GM21360 (cell line): ENCODE measurements at regions not wholly inside any gene's neighbourhood (a gene's known extent, or its start where the extent isn't known, plus 50 kb on each side); places are given as distances from the start of the nearest gene placed in this dataset.
A peak's percentile ranks its signal among the peaks of the same experiment; 100 is the strongest.

ENCODE experiments used
- ATAC-seq: cut with Tn5 transposase; IDR thresholded peaks from one replicate; pipeline ENCODE4 v1.9.1; 2021; ENCODE audit warnings: mild to moderate bottlenecking, moderate library complexity; ENCODE audit not compliant: unreplicated experiment

DNA sequence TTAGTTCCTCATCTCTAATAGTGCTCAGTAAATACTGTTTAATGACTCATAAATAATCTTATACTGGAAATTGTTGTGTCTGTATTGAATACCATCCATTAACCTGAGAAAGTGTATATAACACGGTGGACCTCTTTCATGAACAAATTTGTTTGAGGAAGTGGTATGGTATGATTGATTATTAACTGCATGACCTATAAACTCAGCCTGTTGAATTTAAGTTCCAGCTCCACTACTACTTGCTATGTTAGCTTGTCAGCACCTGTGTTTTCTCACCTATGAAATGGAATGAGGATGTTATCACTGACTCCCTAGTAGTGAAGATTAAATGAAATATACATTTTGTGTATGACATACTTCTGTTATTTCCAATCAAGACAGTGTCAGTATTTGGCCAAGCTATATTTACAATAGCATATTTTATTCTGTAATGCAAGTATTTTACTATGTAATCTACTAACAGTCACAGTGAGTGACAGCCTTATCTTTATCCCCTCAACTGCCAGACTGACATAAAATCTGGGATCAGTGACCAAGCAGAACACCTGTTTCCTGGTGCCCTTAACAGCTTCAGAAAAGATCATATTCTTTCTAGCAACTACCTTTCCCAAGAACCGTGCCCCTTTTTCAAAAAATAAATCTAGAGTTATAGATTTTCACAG is 77.3 kb upstream of the ITGA1 start:
- no peak for ATAC-seq

DNA sequence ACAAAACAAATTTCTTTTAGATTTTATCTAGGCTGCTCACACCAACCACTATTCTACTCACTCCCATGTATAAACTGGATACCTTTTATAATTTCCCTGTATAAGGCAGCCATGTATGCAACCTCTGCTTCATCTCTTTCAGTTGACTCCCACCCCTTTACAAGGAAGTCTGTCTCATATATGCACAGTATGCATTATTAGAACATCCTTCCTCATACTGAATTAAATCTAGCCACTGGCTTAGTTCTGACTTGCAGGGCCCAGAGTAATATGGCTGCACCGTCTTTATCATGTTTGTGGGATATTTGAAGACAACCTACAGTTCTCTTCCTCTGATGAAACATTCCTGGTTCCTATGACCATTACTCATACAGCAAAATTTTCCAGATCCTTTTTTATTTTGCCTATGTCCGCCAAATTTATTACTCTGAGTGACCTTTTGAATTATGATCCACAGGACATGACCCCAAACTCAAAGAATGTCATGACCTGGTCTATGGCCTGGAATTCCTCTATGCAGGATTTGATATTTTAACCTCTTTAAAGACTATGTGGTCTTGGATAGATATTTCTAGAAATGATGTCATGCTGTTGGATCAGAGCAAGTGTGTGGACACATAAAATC is 76.6 kb upstream of the ITGA1 start:
- no peak for ATAC-seq

DNA sequence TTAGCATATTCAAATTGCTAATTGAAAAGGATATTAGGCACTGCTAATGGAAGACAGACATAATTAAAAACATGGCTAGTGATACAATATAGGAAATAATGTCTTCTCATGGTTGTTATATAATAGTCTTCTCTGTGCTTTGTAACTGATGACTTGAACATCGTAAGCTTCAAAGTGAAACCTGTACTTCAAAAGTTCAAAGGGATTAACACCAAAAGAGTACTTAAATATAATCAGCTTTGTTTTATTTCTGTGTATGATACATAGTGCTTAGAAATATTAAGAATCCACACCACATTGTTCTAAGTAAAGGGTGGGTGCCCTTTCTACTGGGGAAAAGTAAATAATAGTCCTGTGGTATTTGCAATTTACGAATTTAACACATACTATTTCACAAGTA is 75.4 kb upstream of the ITGA1 start:
- no peak for ATAC-seq

DNA sequence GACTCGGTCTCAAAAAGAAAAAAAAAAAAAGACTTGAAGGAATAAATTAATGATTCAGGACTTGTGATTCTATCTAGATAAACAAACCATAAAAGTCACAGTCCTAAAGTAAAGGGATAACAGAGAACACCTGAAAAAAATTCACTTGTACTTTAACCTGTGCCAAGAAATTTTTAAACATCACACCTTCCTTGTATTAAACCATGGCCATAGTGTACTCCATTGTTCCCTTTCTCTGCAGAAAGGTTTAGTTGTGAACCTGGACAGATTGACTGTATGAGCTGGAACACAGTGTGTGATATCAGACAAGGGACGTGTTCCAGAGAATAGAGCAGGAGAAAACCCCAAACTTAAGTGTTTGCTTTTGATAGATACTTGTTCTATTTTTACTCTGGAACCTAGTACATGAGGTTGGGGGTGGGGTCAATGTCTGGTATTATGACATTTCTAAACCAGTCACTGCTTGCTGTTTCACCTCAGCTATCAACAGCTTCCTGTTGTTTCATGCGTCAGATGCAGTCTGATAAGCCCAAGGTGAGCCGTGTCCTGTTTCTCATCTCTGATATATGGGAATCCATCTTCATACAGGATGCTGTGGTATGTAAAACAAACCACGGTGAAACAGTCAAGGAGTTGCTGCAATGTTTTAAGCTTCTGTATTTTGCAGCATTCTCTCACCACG is 62.5 kb upstream of the ITGA1 start:
- ATAC-seq, result peak; percentile 78

DNA sequence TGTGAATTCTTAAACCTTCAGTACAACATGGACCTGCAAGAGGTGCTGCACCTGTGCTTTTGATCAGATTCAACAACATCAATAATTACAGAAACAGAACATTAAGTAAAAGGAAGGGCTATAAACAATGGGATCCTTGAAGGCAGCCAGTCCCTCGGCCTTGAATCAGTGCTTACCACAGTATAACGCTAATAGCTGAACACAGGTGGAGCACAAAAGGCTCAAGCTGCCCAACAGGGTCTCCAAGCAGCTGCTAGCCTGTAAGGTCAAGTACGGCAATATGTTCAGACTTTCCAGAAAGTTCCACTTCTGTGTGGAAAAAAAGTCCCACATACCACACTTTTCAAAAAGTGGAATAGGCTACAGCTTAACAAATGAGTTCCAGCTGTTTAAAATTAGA is 61.9 kb upstream of the ITGA1 start:
- ATAC-seq, result no peak

DNA sequence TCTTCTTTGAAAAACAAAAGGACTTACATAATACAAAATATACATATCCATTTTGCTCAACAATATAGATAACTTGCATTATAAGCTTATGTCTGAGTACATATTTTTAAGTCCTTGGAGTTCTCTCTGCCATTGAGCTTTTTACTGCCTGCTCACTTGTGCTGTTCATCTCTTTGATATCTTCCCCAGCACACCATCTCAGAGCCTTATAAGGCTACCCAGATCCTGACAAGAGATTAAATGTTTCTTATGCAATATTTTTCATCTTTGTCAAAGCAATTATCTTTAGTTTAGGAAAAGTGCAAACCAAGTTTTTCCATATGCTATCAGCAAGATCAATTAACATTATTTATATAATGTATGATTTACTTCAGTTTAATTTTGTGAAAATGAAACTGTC is 60.7 kb upstream of the ITGA1 start:
- no peak for ATAC-seq

DNA sequence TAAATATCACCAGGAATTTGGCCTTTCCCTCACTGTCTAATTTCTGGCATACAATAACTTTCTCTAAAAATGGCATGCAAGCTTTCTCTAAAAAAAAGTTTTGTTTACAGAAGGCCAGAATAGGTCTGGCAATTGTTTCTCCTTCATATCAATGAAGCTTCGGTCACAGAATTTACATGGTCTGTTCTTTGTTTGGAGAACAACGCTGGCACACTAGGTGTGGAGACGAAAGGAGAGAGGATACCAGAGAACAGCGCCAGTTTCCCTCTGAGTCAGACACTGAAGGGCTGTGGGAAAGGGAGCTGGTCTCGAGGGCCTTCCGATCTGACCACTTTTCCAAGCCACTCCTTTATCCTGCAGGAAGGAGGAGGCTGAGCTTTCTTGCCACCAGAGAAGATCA is 60.1 kb upstream of the ITGA1 start:
- no peak for ATAC-seq

DNA sequence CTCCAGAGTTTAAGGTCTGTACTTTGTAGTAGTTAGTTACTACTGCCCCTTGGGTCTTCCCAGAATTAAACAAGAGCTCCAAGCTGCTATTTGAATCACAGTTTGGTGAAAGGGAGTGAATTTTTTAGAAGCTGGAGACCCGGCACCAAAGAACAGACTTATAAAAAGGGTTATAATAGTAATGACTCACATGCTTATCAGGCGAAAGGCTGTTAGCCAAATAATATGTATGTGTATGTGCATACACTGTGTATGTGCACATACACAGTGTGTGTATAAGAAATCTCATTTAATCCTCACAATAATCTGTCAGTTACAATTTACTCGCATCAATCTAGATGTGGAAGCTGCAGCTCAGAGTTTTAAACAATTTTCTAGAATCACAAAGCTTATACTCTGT is 59.5 kb upstream of the ITGA1 start:
- ATAC-seq, result no peak

DNA sequence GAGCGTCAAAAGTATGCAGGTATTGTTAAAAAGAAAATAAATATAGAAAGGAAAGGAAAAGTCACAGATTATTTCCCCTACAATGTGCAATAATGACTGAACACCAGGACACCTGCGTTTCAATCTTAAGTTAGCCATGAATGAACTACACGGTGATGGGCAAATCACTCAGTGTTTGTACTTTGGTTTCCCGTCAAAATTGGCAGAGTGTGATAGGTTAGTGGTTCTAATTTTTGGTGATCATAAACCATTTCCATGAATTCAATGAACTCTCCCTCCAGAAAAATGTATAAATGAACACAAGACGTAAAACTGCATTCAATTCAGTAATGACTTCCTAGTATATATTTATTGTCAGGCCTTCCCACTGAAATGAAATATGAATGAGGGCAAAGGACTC is 59.0 kb upstream of the ITGA1 start:
- no peak for ATAC-seq

DNA sequence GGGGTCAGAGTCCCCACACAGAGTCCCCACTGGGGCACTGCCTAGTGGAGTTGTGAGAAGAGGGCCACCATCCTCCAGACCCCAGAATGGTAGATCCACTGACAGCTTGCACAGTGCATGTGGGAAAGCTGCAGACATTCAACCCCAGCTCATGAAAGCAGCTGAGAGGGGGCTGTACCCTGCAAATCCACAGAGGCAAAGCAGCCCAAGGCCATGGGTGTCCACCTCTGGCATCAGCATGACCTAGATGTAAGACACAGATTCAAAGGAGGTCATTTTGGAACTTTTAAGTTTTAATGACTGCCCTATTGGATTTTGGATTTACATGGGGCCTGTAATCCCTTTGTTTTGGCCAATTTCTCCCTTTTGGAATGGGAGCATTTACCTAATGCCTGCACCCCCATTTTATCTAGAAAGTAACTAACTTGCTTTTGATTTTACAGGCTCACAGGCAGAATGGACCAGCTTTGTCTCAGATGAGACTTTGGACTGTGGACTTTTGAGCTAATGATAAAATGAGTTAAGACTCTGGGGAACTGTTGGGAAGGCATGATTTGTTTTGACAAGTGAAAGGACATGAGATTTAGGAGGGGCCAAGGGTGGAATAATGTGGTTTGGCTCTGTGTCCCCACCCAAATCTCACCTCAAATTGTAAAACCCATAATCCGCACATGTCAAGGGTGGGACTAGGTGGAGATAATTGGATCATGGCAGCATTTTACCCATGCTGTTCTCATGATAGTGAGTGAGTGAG is 56.3 kb upstream of the ITGA1 start:
- ATAC-seq, result no peak

DNA sequence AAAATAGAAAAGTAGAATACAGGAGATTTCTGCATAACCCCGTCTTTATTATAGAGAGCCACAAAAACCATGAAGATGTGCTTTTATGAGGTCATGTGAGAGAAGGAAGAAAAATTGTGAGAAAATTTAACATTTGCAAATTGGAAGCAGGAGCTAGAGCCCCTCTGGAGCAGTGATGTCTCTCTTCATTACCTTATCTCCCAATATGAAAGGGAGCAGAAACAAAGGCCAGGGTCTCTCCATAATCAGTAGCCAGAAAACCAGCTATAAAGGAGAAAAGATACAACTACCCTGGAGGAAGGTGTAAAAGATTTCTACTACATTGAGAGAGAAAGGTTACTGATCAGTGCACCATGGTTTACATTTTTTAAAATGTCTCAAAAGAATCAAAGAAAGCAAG is 53.2 kb upstream of the ITGA1 start:
- no peak for ATAC-seq

DNA sequence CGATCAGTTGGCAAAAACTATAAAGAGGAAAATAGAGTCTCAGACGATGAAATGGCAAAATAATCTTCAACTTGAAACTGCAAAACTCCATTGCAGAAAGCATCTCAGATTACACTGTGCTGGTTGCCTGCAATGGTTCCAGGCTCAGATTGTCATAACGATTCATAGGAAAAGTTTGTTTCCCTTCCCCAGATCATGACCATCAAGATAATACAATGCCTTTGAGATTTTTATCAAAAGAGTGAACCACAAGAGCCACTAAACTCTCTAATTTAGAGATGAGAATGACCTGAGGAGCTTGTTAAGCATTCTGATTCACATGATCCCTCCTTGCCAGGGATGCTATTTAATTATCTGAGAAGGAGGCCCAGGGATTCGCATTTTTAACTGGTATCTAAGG is 52.6 kb upstream of the ITGA1 start:
- ATAC-seq, result no peak
